Stimulated activated CD4-positive, alpha-beta T cell treated with anti-CD3 and anti-CD28 coated beads, TNF-alpha, amount 100 ng/mL, for 48 hours (primary cell): ENCODE measurements at regions not wholly inside any gene's neighbourhood (a gene's known extent, or its start where the extent isn't known, plus 50 kb on each side); places are given as distances from the start of the nearest gene placed in this dataset.
A peak's percentile ranks its signal among the peaks of the same experiment; 100 is the strongest.
"Not testable (repeated sequence)": the region's sequence is repeated elsewhere in the genome, so short reads cannot be mapped to it uniquely, and the experiment has no call there.

Experiments
- DNase-seq, 3 donors: peaks; one replicate each; pipeline ENCODE4 v3.0.0-alpha.2; 2020; ENCODE audit warnings: low read depth in 3 of 3

DNA sequence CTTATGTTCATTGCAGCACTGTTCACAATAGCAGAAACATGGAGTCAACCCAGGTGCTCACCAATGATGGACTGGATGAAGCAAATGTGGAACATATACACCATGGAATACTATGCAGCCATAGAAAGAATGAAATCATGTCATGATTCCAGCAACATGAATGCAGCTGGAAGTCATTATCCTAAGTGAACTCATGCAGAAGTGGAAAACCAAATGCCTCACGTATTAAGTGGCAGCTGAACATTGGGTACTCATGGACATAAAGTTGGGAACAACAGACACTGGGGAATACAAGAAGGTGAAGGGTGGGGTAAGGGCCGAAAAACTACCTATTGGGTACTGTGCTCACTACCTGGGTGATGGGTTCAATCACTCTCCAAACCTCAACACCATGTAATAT lies 915.9 kb downstream of the UQCRFS1 start:
- DNase-seq = no peak

DNA sequence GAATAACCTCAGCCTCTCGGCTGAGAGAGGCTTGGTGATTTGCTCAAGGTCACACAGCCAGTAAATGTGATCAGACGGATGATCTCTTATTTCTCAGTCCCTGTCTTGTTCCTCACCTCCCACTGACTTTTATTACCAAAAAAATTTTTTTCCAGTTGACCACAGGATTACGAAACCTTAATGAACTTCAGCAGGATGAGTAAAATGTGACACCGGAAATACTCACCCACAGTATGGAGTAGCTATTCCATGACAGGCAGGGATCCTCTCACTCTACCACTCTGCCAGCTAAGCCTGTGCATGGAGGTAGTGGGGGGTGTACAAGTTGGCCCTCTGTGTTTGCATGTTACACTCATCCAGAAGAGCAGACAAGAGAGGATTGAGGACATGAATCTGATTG lies 916.4 kb downstream of the UQCRFS1 start:
- DNase-seq = no peak

DNA sequence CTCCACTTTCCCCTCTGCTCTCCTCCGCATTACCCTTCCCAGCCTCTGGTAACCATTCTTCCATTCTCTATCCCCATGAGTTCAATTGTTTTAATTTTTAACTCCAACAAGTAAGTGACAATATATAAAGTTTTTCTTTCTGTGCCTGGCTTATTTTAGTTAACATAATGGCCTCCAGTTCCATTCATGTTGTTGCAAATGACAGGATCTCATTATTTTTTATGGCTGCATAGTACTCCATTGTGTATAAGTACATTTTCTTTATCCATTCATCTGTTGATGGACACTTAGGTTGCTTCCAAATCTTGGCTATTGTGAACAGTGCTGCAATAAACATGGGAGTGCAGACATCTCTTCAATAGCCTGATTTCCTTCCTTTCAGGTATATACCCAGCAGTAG lies 918.0 kb downstream of the UQCRFS1 start:
- not testable (repeated sequence) for DNase-seq

DNA sequence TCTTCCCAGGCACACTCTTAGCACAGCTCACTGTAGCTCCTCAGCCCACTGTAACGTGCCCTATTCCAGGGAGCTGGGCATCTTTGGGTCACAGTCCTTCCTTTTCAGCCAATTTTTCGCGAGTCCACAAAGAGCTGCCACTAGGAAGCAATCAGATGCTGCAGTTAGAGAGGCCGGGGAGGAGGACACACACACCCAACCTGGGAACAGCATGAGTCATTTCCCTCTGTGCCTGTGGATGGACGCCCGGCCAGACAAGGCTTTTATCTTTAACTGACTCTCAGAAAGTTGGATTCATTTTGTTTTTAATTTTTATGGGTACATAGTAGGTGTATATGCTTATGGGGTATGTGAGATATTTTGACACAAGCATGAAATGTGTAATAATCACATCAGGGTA lies 918.6 kb downstream of the UQCRFS1 start:
- DNase-seq = no peak

DNA sequence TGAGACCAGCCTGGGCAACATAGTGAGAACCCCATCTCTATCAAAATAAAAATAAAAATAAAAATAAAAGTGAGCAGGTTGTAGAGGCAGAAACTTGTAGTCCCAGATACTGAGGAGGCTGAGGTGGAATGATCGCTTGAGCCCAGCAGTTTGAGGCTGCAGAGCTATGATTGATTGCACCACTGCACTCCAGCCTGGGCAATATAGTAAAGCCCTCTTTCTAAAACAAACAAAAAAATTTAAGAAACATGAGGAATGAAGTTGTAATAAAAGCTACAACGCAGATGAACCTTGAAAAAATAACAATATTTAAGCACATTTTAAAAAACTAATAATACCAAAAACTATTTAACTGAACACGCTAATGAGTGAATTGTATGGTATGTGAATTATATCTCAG lies 919.3 kb downstream of the UQCRFS1 start:
- no peak for DNase-seq

DNA sequence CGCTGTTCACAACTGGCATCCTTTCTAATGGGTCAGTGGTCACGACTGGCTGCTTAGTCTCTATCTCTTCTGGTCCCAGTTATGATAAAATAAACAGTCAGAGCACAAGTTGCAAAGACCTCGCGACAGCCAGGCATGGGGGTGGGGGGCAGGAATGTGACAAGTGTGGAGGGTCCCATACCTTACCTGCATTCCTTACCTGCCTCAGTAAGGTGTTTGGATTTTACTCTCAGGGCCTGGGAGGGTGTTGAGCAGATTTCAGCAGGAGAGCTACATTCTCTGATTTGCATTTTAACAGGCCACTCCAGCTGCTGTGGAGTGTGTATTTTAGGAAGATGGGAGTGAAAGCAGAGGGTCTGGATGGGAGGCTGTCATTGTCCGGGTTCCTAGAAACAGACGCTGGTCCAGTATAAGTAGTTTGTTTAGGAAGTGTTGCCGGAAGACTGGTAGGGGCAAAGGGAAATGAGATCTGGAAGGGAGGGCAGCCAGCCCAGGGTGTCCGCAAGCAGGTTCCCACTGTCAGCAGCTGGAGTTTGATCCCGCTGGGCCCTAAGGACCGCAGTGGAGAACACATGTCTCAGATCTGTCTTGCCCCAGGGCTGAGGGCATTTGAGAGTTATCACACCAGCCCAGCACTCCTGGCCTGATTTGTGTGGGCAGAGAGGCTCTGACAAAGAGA lies 920.0 kb downstream of the UQCRFS1 start:
- DNase-seq = no peak

DNA sequence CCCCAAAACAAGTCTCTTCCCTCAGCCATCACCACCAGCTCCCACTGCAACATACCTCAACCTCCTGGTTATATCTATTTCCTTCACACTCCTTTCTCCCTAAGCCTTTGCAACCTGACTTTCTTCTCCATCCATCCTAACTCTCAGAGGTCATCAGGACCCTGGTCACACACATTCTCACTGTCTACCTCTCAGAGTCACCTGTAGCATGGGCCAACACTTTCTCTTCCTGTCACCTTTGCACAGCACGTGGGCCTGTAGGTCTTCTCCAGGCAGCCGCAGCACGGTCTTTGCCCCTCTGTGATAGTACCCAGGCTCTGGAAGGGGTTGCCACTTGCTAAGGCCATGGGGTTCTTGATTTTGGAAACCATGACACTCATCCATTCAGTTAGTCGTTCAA lies 921.1 kb downstream of the UQCRFS1 start:
- DNase-seq = no peak

DNA sequence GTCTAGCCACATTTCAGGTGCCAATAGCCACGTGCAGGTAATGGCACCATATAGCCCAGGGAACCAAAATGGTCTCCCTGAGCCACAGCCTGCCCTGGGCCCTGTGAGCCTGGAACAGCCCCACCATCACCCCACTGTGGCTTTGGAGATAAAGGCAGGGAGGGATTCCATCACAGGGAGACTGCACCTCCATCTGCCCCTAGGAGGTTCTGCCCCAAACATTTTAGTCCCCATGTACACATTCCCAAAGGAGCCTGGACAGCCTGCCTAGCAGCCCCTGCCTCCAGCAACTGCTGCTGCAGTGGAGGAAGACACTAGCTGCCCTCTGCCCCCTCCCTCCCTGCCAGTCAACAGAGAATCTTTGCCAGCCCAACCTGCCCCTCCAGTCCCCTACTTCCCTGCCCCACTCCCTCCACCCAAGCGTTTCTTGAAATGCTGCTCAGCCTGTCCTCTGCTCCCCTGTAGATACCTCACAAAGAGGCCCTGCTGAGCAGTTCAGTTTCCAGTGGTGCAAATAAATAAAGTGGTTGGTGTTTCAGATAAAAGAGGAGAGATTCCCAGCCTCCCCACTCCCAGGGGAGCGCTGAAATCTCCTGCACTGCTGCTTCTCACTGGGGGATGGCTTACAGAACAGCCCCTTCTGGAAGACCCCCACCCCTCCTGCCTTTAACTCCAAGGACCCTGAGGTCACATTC lies 921.8 kb downstream of the UQCRFS1 start:
- DNase-seq = no peak

DNA sequence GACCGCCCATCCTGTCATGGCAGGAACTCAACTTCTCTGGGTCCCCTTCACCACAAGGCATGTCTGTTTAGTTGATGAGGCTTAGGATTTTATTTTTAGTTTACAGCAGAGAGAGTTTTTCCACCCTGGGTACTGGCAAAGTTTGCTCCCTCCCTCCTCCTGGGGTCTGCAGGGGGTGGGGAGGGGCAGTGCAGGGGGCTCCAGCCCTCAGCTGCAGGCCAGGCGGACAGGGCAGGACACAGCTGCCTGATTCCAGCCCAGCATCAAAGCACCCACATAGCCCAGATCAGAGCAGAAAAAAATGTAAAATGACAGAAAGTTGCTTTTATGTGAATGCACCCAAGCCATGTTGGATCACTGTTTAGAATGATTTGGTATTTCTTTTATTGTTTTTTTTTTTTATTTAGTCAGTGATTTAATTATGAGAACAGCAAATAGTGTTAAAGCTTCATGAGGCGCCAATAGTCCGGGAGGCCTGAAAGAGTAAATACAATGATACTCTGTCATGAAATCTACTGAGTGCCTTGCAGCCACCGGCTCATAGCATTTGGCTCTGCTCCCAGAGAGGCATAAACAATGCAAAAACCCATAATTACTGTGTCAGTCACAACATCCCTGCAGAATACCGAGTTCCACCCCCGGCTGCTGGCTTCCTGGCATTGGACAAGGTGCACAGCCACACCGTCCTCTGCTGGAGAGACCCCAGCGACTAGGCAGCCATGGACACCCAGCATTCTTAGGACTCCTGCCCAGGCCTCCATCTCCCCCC lies 923.5 kb downstream of the UQCRFS1 start:
- no peak for DNase-seq

DNA sequence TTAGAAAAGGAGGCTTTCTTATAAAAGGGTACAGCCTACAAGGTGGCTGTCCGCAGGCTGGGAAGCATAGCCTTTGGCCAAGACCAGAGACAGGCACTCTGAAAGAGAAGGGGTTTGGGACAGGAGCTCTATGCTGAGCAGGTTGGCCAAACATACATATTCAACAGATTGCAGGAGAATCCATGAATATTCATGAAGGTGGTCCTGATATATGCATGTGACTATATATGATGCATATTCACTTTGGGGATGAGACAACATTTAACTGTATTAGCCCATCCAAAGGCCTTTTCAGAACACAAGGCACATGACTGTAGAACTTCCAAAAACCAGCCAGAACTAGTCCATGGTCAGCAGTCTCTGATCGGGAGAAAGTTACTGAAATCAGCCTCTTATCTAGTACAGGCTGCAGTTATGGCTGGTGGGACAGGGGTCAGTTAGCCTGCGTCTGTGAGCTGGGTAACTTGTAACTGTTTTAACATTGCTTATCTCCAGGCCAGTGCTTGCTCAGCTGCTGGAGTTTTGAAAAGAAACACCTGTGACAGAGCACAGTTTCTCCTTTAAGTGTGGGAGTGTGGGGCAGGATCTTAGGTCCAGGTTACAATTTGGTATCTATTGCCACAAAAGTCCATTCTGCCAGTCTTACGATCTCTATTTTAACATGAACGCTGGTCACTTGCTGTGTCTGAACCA lies 924.2 kb downstream of the UQCRFS1 start:
- no peak for DNase-seq

DNA sequence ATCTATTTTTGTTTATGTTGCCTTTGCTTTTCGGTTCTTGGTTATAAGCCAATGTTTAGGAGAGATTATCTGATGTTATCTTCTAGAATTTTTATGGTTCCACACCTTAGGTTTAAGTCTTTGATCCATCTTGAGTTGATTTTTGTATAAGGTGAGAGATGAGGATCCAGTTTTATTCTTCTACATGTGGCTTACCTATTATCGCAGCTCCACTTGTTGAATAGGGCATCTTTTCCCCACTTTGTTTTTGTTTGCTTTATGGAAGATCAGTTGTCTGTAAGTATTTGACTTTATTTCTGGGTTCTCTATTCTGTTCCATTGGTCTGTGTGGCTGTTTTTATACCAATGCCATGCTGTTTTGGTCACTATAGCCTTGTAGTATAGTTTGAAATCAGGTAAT lies 927.0 kb downstream of the UQCRFS1 start:
- DNase-seq = no peak

DNA sequence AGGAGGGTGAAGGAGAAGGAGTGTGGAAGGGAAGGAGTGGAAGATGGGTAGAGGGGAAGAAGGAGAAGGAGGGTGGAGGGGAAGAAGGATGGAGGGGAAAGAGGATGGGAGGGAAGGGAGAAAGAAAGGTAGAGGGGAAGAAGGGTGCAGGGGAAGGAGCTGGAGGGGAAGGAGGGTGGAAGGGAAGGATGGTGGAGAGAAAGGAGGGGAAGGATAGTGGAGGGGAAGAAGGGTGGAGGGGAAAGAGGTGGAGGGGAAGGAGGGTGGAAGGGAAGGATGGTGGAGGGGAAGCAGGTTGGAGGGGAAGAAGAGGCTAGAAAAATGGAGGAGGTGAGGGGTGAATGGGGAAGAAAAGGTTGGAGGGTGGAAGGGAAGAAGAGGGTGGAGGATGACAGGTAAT lies 927.9 kb downstream of the UQCRFS1 start:
- DNase-seq = no peak

DNA sequence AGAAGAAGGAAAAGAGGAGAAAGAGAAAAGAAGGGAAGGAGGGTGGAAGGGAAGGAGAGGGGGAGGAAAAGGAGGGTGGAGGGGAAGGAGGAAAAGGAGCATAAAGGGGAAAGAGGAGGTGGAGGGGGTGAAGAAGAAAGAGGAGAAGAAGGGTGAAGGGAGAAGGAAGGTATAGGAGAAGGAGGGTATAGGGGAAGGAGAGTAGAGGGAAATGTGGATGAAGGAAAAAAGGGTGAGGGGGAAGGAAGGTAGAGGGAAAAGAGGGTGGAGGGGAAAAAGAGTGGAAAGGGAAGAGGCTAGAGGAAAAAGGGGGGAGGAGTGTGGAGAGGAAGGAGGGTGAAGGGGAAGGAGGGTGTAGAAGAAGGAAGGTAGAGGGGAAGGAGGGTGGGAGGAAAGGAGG lies 928.6 kb downstream of the UQCRFS1 start:
- no peak for DNase-seq

DNA sequence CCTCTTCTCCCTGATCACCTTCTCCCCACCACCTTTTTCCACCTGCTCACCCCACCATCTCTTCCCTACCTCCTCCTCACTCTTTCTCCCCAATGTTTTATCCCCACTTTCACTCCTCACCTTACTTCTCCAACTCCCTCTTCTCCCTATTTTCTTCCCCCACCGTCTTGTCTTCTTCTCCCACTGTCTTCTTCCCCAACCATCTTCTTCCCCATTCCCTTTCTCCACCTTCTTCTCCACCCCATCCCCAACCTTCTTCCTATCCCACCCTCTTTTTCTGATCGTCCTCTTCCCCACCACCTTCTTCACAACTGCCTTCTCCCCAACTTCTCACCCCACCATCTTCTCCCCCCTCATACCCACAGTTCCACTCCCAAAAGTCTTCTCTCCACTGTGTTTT lies 929.4 kb downstream of the UQCRFS1 start:
- no peak for DNase-seq

DNA sequence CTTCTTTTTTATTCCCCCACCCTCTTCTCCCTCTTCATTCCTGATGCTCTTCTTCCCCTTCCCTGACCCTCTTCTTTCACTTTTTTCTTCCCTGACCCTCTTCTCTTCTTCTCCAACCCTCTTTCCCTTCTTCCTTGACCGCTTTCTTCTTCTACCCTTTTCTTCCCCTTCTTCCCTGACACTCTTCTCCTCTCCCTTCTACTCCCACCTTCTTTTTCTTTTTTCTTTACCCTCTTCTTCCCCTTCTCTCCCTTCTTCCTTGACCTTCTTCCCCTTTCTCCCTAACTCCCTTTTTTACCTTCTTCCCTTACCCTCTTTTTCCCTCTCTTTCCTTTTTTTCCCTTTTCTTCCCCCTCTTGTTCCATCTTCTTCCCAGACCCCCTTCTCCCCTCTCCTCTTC lies 931.3 kb downstream of the UQCRFS1 start:
- no peak for DNase-seq

DNA sequence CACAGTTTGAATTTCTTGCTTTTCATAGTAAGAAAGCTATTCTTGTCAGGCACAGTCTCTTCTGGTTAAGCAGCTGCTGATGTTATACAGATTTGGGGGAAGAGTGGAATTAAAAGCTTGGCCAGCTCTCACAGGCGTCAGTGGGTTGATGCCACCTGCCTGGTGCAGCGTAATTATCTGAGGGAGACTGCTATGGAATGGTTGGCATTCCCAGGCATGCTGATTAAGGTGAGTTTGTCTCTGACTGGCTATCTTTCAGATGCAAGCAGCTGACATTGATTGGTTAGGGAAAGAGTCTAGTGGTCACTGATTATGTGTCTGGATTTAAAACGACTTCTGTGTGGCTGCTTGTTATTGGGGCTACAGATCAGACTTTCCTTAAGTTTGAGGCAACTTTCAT lies 948.4 kb downstream of the UQCRFS1 start:
- DNase-seq = no peak

DNA sequence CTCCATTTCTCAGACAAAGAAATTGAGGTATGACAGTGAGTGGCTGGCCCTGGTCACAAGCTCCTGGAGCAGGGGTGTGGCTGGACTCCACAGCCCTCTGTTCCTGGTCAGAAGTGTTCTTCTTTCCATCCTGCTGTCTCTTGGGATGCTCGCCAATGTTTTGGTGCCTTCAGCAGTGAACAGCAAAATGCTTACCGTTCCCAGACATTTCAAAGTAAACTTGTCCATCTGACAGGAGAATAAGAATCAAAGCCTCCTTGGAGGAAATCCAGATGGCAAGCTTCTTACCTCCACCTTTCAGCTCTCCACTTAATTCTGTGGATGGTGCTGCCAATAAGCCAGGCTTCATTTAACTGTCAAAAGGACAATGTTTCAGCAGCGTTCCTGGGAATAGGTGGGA lies 954.1 kb downstream of the UQCRFS1 start:
- no peak for DNase-seq

DNA sequence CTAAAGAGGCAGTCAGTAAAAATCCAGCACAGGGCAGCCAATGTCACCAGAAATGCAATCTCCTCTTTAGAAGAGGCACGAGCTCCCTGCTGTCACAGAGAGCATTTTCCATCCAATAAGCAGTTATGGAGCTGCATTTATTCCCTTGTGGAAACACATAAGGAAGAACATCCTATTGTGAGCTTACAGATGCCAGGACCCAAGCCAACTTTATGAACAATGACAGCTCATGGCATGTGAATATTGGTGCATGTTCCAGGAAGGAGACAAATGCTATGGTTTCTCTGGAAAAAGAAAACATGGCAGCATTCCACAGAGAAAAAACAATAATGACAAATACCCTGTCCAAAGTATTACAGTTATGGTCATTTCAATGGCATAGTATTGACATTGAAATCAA lies 955.6 kb downstream of the UQCRFS1 start:
- DNase-seq = no peak

DNA sequence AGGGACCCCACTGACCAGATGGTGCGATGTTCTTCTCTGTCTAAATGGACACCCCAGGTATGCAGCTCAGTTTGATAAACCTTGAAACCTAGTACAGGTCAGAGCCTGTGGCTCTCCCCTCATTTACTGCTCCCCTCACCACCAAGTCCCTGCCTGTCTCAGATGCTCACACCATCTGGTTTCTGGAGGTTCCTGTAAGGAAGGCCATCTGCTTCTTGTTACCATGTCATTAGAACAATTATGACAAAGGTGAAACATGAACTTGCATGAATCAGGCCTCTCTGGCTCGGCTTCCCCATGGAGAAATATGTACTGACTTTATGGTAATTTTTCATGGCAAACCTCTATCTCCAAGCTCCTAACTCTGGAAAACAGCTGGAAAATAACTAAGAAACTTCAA lies 965.7 kb downstream of the UQCRFS1 start:
- DNase-seq = no peak

DNA sequence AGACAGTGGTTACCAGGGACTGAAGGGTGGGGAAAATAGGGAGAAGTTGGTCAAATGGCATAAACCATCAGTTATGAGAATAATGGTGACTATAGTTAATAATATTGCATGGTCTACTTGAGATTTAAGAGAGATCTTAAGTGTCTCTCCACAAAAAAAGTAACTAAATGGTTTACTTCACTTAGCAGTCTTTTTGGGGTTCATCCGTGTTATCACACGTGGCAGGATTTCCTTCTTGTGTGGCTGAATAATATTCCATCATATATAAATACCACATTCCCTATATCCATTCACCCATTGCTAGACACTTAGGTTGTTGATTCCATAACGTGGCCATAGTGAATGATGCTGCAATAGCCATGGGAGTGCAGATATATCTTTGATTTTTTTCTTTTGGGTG lies 967.0 kb downstream of the UQCRFS1 start:
- no peak for DNase-seq

DNA sequence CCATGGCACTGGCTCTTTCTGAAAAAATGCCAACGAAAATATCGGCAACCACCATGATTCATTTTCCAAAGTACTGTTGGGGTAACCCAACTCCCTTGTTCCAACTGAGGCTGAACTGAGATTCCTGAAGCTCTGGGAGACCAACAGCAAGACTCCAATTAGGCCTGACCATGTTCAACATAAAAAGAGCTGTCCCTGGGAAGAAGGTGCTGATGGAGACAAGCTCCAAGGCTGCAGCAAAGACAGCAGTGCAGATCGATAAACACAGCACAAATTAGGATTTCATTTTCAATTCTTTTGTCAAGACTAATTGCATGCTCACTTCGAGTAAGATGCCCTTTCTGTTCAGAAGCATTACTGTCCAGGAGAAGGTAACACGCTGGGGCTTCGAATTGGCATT lies 968.0 kb downstream of the UQCRFS1 start:
- no peak for DNase-seq

DNA sequence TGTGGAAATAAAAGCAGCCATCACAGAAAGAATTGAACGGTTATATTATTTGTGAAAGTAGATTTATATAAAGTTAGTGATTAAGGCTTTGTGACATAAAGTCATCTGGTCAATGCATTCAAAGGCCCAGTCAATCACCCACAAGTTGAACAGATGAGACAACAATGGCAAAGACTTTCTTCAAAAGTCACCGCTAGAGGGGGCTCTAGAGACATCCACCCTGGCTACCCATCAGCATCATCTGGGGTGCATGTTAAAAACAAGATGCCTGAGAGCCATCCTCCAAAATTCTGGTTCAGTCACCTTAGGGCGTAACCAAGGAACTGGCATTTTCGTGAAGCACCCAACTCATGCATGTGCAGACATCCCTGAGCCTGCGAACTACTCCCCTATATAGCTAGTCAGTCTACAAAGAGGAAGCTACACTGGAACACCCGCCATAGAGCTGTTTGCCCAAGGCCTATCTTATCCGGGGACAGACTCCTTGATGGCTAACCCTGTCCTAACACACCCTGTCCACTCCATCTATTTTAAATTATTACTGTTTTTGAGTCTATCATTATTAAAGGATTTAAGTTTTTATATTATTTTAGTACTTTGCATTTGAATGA lies 970.5 kb downstream of the UQCRFS1 start:
- peak in 1 of 3 donors; percentile 9 for DNase-seq
